Neural crest cell (in vitro differentiated cells): ENCODE measurements at regions not wholly inside any gene's neighbourhood (a gene's known extent, or its start where the extent isn't known, plus 50 kb on each side); places are given as distances from the start of the nearest gene placed in this dataset.

Experiments used
- DNase-seq: peaks from one replicate; pipeline ENCODE4 v3.0.0; 2021; ENCODE audit warnings: low read depth, mixed read lengths, low spot score
- H3K27ac Mint-ChIP-seq: one replicate; pipeline ENCODE4 v1.8.0; 2021; ENCODE audit warnings: mild to moderate bottlenecking, mixed read lengths; ENCODE audit not compliant: unreplicated experiment
- H3K27me3 Mint-ChIP-seq: 2 replicates; pipeline ENCODE4 v1.8.0; 2021; ENCODE audit warnings: low read depth, mild to moderate bottlenecking, mixed read lengths
- H3K36me3 Mint-ChIP-seq: 2 replicates; pipeline ENCODE4 v1.8.0; 2021; ENCODE audit warnings: low read depth, mild to moderate bottlenecking, mixed read lengths
- H3K4me1 Mint-ChIP-seq: 2 replicates; pipeline ENCODE4 v1.8.0; 2021; ENCODE audit warnings: mixed read lengths
- H3K4me3 Mint-ChIP-seq: one replicate; pipeline ENCODE4 v1.8.0; 2021; ENCODE audit warnings: mild to moderate bottlenecking, mixed read lengths
- H3K9me3 Mint-ChIP-seq: 2 replicates; pipeline ENCODE4 v1.8.0; 2021; ENCODE audit warnings: mixed read lengths
- CTCF ChIP-seq: fragments of 200-600 bp; sonication (generic); conservative IDR thresholded peaks from 2 replicates; pipeline ENCODE4 v1.5.0; 2021; ENCODE audit warnings: antibody characterized with exemption, mild to moderate bottlenecking

GRCh38 chr9:86771420-86771819, 175.9 kb downstream of the GAS1 start:
- H3K9me3 Mint-ChIP-seq: peaks cover 2% of the 10 kb centered on the region
- TF ChIP-seq CTCF: no peak
- DNase-seq: no peak
- no peaks in the 10 kb centered on the region for H3K36me3 Mint-ChIP-seq
- H3K4me3 Mint-ChIP-seq: no peak overlapping the region
- peaks cover 3% of the 10 kb centered on the region for H3K27me3 Mint-ChIP-seq
- H3K4me1 Mint-ChIP-seq: peaks cover 16% of the 10 kb centered on the region
- no peak overlapping the region for H3K27ac Mint-ChIP-seq

GRCh38 chr9:86768709-86769108, 178.6 kb downstream of the GAS1 start:
- DNase-seq: no peak
- H3K27me3 Mint-ChIP-seq: no peaks in the 10 kb centered on the region
- no peak for TF ChIP-seq CTCF
- no peaks in the 10 kb centered on the region for H3K36me3 Mint-ChIP-seq
- H3K4me3 Mint-ChIP-seq: no peak overlapping the region
- H3K9me3 Mint-ChIP-seq: peaks cover 2% of the 10 kb centered on the region
- peaks cover 21% of the 10 kb centered on the region for H3K4me1 Mint-ChIP-seq
- H3K27ac Mint-ChIP-seq: no peak overlapping the region

- DNase-seq: no peak
- Mint-ChIP-seq H3K27ac (no peak overlapping the region), H3K4me3 (no peak overlapping the region), H3K27me3 (no peaks in the 10 kb centered on the region), H3K4me1 (peaks cover 26% of the 10 kb centered on the region), H3K9me3 (peaks cover 5% of the 10 kb centered on the region), H3K36me3 (no peaks in the 10 kb centered on the region)
- TF ChIP-seq CTCF: no peak
Observed at GRCh38 chr9:86768020-86768419, 179.3 kb downstream of the GAS1 start.

GRCh38 chr9:86767373-86767772, 179.9 kb downstream of the GAS1 start:
- no peak for DNase-seq
- Mint-ChIP-seq H3K27me3 (no peaks in the 10 kb centered on the region), H3K36me3 (no peaks in the 10 kb centered on the region), H3K9me3 (peaks cover 5% of the 10 kb centered on the region), H3K4me1 (peaks cover 26% of the 10 kb centered on the region), H3K4me3 (no peak overlapping the region), H3K27ac (no peak overlapping the region)
- TF ChIP-seq CTCF: no peak

- Mint-ChIP-seq H3K27me3 (no peaks in the 10 kb centered on the region), H3K4me1 (peaks cover 26% of the 10 kb centered on the region), H3K36me3 (no peaks in the 10 kb centered on the region), H3K4me3 (no peak overlapping the region), H3K27ac (peak overlapping the region; percentile 87), H3K9me3 (peaks cover 5% of the 10 kb centered on the region)
- no peak for DNase-seq
- no peak for TF ChIP-seq CTCF
Observed at GRCh38 chr9:86766912-86767311, 180.4 kb downstream of the GAS1 start.

- Mint-ChIP-seq H3K36me3 (no peaks in the 10 kb centered on the region), H3K4me3 (no peak overlapping the region), H3K4me1 (peaks cover 26% of the 10 kb centered on the region), H3K27ac (peak overlapping the region; percentile 87), H3K27me3 (no peaks in the 10 kb centered on the region), H3K9me3 (peaks cover 5% of the 10 kb centered on the region)
- TF ChIP-seq CTCF: no peak
- DNase-seq: no peak
Observed at GRCh38 chr9:86766511-86766910, 180.8 kb downstream of the GAS1 start.
